GM18502 (cell line): ENCODE measurements at regions not wholly inside any gene's neighbourhood (a gene's known extent, or its start where the extent isn't known, plus 50 kb on each side); places are given as distances from the start of the nearest gene placed in this dataset.
"Not testable (repeated sequence)": the region's sequence is repeated elsewhere in the genome, so short reads cannot be mapped to it uniquely, and the experiment has no call there.

Experiments used
- ATAC-seq: cut with Tn5 transposase; IDR thresholded peaks from one replicate; pipeline ENCODE4 v1.9.1; 2021; ENCODE audit warnings: mild to moderate bottlenecking; ENCODE audit not compliant: unreplicated experiment, poor library complexity

- no peak for ATAC-seq
Measured at GRCh38 chrX:113212052-113212451, 371.4 kb upstream of the AMOT start.

GRCh38 chrX:113202601-113203000 lies 362.0 kb upstream of the AMOT start:
- no peak for ATAC-seq

- ATAC-seq: no peak
Measured at GRCh38 chrX:113195949-113196348, 355.3 kb upstream of the AMOT start.

GRCh38 chrX:113192418-113192817 lies 351.8 kb upstream of the AMOT start:
- no peak for ATAC-seq

- ATAC-seq: no peak
Measured at GRCh38 chrX:113157496-113157895, 316.9 kb upstream of the AMOT start.

- not testable (repeated sequence) for ATAC-seq
Measured at GRCh38 chrX:113154315-113154714, 313.7 kb upstream of the AMOT start.

GRCh38 chrX:113136836-113137235 lies 296.2 kb upstream of the AMOT start:
- no peak for ATAC-seq

- no peak for ATAC-seq
Measured at GRCh38 chrX:113133316-113133715, 292.7 kb upstream of the AMOT start.

GRCh38 chrX:113124693-113125092 lies 284.1 kb upstream of the AMOT start:
- no peak for ATAC-seq

GRCh38 chrX:113075521-113075920 lies 234.9 kb upstream of the AMOT start:
- no peak for ATAC-seq

GRCh38 chrX:113059714-113060113 lies 219.1 kb upstream of the AMOT start:
- no peak for ATAC-seq

- ATAC-seq: no peak
Measured at GRCh38 chrX:113058634-113059033, 218.0 kb upstream of the AMOT start.

- ATAC-seq: no peak
Measured at GRCh38 chrX:113048896-113049295, 208.3 kb upstream of the AMOT start.

GRCh38 chrX:113048480-113048879 lies 207.8 kb upstream of the AMOT start:
- ATAC-seq: no peak

GRCh38 chrX:113033966-113034680 lies 193.5 kb upstream of the AMOT start:
- ATAC-seq: no peak

- no peak for ATAC-seq
Measured at GRCh38 chrX:113019958-113020357, 179.3 kb upstream of the AMOT start.

- ATAC-seq: no peak
Measured at GRCh38 chrX:113009837-113010236, 169.2 kb upstream of the AMOT start.

GRCh38 chrX:113009029-113009428 lies 168.4 kb upstream of the AMOT start:
- no peak for ATAC-seq

- ATAC-seq: no peak
Measured at GRCh38 chrX:113001836-113002235, 161.2 kb upstream of the AMOT start.

- ATAC-seq: no peak
Measured at GRCh38 chrX:112997991-112998390, 157.4 kb upstream of the AMOT start.

GRCh38 chrX:112991801-112992200 lies 151.2 kb upstream of the AMOT start:
- ATAC-seq: no peak

- ATAC-seq: no peak
Measured at GRCh38 chrX:112979879-112980278, 139.2 kb upstream of the AMOT start.
